HuH-7.5 (cell line): ENCODE measurements at regions not wholly inside any gene's neighbourhood (a gene's known extent, or its start where the extent isn't known, plus 50 kb on each side); places are given as distances from the start of the nearest gene placed in this dataset.

Experiments
- DNase-seq: peaks from one replicate; pipeline ENCODE4 v3.0.0; 2011; ENCODE audit warnings: low spot score

GRCh38 chr15:69530991-69531664, 78.5 kb downstream of the RPLP1 start:
- DNase-seq = no peak

- DNase-seq = no peak
These were observed 79.0 kb downstream of the RPLP1 start for GRCh38 chr15:69531665-69532027.

GRCh38 chr15:69532066-69532465, 79.4 kb downstream of the RPLP1 start:
- no peak for DNase-seq

GRCh38 chr15:69532856-69533255, 80.2 kb downstream of the RPLP1 start:
- DNase-seq = no peak

GRCh38 chr15:69533522-69533921, 80.9 kb downstream of the RPLP1 start:
- DNase-seq = no peak

- no peak for DNase-seq
These were observed 82.6 kb downstream of the RPLP1 start for GRCh38 chr15:69535101-69535638.

- DNase-seq = no peak
These were observed 83.4 kb downstream of the RPLP1 start for GRCh38 chr15:69535998-69536397.

- no peak for DNase-seq
These were observed 84.3 kb downstream of the RPLP1 start for GRCh38 chr15:69536726-69537512.

GRCh38 chr15:69537901-69538300, 85.3 kb downstream of the RPLP1 start:
- DNase-seq = no peak

GRCh38 chr15:69538379-69538778, 85.8 kb downstream of the RPLP1 start:
- no peak for DNase-seq

GRCh38 chr15:69539345-69539744, 86.7 kb downstream of the RPLP1 start:
- no peak for DNase-seq

GRCh38 chr15:69540622-69541021, 88.0 kb downstream of the RPLP1 start:
- DNase-seq = no peak

GRCh38 chr15:69542028-69542427, 89.4 kb downstream of the RPLP1 start:
- DNase-seq = no peak

- no peak for DNase-seq
These were observed 91.2 kb downstream of the RPLP1 start for GRCh38 chr15:69543681-69544364.

- DNase-seq = no peak
These were observed 91.9 kb downstream of the RPLP1 start for GRCh38 chr15:69544365-69545113.

GRCh38 chr15:69546182-69546581, 93.6 kb downstream of the RPLP1 start:
- DNase-seq = no peak

GRCh38 chr15:69548395-69549180, 96.0 kb downstream of the RPLP1 start:
- DNase-seq = no peak

- no peak for DNase-seq
These were observed 98.9 kb downstream of the RPLP1 start for GRCh38 chr15:69551391-69552056.

- no peak for DNase-seq
These were observed 99.6 kb downstream of the RPLP1 start for GRCh38 chr15:69552057-69552815.

GRCh38 chr15:69553686-69554085, 101.1 kb downstream of the RPLP1 start:
- DNase-seq = no peak
